HG03521 (cell line): ENCODE measurements at regions not wholly inside any gene's neighbourhood (a gene's known extent, or its start where the extent isn't known, plus 50 kb on each side); places are given as distances from the start of the nearest gene placed in this dataset.

Source experiments
- ATAC-seq: cut with Tn5 transposase; IDR thresholded peaks from one replicate; pipeline ENCODE4 v1.9.1; 2021; ENCODE audit warnings: mild to moderate bottlenecking, moderate library complexity; ENCODE audit not compliant: unreplicated experiment

DNA sequence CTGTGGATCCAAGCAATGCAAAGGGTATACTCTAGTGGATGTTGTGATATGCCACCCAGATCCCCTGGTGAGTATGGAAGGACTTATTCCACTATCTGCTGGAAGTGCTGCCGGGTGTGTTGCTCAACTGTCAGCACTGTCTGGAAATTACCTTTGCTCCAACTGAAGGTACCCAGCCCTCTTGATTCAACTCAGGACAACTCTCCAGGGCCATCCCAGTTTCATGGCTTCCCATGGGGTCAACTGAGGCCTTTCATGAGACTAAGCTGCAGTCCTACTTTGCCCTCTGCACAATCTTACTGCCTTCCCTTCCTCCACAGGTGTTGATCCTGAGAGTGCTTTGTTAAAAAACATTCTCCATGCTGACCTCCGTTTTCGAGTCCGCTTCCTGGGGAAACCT, 99.8 kb downstream of the SPRY1 start:
- no peak for ATAC-seq

DNA sequence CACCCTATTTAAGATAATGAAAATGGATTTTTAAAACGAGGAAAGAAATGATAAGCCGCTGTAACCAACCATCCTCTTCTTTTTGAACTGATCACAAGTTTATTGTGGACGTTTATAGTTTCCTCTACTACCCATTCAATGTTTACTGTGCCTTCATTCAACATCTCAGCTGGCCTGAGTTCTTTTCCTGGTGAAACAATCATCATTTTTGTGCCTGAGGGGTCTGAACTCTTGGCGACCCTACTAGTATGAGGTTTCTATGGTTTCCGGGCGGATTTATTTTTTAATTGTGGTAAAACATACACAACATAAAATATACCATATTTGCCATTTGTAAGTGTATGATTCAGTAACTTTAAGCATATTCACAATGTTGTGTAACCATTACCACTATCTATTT, 100.7 kb downstream of the SPRY1 start:
- ATAC-seq: no peak

DNA sequence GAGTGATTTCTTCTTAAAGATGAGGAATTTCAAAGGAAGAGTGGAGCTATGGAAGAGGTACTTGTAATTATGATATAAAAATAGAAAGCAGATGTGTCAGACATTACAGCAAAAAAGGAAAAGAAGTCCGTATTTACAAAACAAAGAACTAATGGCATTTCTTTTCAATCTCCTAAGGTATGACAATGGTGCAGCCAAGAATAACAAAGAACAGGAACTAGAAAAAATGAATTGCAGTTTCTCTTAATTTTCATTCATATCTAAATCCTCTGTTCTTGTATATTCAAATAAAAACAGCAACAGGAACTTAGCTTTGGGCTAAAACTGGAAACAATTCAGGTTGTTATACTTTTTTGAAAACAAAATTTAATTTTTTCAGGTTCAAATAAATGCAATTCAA, 105.1 kb downstream of the SPRY1 start:
- no peak for ATAC-seq

DNA sequence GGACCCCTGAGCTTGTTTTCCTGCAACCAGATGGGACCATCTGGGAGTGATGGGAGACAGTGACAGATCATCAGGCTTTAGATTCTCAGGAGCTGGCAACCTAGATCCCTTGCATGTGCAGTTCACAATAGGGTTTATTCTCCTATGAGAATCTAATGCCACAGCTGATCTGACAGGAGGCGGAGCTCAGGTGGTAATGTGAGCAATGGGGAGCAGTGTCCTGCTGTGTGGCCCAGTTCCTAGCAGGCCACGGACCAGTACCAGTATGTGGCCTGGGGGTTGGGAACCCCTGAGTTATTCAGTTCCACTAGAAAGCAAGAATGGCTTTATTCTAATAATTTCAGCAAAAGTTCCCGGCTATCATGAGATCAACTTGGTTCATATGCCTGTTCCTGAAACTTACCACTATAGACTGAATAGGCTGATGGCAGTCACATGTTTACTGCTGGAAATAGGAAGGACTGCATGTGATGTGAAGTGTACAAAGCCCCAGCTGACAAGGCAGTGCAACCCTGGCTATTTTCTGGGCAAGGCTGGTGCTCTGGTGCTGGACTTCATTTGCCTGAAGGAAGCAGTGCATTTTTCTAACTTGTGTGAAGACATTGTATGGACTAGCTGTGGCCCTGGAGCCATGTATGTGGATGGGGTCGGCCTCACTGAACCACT, 107.2 kb downstream of the SPRY1 start:
- ATAC-seq: no peak

DNA sequence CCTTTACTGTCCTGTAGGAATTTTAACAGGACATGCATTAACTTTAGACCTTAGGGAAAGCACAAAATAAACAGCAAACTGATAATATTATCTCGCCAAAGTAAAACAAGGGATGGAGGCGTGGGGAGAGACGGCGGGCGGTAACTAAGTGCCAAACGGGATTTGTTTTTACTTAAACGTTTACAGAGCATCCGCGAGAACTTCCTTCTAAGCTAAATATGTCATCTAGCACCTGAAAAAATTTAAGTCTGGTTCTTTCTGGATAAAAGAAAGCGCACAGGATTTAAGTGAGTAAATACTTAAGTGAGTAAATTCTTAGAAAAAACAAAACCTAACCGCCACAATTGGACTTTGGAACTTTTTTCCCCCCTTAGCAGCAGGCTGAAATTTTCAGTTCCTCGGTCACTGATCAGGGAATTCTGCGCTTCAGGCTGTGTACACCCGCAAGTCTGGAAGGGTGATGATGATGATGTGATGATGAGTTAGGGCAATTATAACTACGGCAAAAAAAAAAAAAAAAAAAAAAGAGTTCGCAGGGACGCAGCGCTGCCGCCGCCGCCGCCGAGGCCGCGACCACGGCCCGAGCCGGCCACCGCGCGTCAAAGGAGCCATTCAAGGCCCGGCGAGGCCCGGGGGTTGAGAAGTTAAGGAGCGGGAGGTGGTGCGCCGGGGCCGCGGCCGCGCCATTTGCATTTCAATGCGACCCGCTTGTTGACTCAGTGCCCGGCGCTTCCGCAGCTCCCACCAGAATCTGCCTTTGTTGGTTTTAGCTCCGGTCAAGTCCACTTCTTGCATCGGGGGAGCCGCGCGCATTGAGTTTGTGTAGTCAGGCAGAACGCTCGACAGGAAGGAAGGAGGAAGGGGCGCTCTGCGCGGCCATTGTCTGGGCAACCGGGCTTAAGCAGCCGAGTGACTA, 108.8 kb downstream of the SPRY1 start:
- ATAC-seq: no peak

DNA sequence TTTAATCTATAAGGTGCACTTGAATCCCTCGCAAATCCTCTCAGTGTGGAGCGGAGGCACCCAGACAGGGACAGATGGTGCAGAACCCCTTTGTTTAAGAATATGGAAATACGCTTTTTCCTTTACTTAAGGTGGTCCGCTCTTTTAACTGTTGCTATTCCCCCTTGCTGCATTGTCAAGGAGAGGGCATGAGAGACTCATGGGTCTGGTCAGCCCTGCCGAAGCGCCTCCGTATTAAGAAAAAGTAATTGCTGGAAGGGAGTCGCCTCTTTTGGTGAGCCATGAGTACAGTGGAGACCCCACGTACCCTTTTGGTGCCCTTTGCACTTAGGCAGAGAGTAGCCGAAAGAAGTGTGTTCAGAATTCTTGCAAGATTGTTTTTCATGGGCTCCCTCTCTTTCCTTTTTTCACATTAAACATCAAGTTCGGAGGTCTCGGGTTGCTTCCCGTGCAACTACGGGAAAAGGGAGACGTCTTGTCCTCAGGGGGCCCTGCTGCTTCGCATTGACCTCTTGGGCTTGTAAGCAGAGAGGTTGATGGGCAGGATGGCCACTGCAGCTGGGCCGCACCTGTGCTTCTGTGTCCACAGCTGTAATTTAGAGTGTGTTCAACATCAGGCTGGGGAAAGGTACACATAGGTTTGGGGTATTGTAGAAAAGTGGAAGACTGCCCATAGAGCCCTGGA, 109.6 kb downstream of the SPRY1 start:
- ATAC-seq: no peak

DNA sequence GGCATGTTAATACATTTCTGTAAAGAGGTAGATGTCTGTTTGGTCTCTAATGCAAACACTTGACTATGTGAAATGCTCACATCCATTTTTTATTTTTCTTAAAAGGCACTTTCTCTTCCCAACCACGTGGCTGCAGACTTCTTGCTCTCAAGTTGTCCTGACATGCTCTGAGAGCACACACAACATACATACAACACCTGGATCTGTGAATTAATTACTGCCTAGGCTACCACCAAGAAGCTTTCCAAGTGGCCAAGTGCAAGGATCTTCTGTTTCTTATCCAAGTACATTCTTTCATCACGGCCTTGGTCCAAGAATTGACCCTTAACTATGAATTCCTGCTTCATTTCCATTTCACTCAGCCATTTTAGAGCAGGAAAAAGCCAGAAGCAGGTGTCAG, 110.8 kb downstream of the SPRY1 start:
- ATAC-seq: no peak

DNA sequence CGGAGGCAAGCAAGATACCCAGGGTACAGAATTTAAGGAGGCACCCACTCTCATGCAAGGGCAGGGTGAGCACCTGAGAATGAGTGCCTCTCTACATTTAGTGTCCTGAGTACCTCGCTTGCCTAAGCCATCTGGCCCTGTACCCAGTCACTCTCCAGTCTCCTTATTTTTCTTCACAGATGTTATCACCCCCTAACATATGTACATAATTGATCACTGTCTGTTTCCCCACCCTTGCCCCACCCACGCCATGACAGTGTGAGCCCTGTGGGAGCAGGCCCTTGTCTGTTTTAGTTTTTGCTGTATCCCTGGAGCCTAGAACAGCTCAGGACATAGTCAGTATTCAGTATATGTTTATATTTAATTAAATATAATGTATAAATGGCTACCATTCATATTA, 113.6 kb downstream of the SPRY1 start:
- ATAC-seq: no peak

DNA sequence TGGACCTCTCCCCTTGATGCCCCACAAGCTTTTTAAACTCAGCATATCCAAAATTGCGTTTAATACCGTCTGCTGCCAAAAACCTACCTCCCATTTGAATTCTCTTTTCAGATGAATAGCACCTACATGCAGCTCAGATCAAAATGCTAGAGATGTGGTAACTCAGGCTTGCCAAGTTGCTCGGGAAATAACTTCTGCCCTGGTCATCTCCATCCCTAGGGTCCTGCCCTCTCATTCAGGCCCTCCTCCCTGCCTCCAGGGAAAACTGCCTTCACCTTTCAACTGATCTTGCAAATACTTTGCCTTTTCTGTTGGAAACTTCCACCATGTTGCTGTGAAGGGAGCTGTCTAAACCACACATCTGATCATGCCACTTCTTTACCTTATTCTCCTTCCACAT, 114.1 kb downstream of the SPRY1 start:
- ATAC-seq: no peak

DNA sequence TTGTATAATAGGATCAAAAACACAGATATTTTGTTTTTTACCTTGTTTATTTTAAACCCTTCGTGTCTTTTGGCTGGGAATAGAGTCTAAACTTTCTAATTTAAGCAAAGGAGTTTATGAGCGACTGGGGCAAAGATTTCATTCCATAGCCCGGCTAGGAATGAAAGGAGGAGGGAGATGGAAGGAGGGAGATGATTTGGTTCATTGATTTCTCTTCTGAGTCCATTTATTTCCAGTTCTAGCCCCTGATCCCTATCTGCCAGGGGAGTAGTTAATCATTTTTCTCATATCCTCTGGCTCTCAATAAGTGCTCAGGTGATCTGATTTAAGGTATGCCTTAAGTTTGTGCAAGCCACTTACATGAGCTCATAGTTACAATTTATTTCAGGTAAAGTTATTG, 120.0 kb downstream of the SPRY1 start:
- ATAC-seq: no peak

DNA sequence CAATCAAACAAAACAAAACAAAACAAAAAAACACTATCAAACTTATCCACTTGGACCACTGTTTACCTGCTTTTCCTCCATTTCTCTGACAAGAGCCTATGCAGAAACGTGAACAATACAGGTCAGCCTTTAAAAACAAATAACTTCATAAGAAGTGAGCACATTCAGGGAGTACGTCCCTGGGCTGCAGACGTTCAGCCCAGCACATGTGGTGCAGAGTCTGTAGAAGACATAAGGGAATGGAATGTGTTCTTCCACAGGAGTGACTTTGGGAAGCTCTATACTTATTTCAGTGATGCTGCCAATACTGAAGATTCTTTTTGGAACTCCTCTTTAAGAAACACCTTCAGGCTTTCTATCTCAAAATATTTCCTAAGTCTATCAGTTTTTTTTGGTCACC, 120.6 kb downstream of the SPRY1 start:
- no peak for ATAC-seq

DNA sequence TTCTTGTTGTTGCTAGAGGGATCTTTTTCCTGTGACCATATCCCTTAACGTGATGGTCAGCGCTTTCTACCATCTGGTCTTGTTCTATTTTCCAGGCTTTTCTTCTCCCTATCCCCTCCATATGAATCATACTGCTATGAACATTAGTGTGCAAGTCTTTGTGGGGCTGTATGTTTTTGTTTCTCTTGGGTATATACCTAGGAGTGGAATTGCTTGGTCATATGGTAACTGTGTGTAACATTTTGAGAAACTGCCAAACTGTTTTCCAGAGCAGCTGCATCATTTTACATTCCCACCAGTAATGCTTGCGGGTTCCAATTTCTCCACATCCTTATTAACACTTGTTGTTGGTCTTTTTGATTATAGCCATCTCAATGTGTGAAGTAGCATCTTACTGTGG, 121.4 kb downstream of the SPRY1 start:
- ATAC-seq: no peak

DNA sequence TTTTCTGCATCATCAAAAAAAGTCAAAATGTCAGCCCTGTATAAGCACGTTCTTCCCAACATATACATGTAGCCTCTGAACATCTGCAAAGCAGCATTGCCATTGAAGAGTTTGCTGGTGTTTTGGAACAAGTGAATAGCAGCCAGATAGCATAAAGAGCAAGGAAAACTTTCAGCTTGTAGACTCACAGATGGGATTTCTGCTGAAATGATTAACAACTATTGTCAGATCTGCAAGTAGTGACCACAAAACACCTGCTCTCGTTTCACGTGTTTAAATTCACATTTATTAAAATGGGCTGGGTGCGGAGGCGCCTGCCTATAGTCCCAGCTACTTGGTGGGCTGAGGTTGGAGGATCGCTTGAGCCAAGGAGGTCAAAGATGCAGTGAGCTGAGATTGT, 123.7 kb downstream of the SPRY1 start:
- no peak for ATAC-seq

DNA sequence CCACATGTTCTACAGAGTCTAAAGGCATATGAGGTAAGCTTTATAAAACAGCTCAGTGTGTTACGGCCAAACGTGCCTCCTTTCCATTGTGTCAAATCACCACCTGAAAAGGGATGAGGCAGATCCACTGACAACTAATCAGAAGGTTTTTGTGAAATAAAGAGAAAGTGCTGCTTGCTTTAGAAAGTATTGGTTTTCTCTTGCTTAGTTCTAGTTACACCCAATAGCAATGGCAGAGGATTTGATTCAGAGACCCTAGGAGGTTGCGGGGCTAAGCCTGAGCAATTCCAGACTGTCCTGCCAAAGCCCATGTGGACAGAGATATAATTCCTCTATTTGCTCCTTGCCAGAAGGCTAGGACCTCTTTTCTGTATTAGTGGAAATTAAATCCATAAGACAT, 125.5 kb downstream of the SPRY1 start:
- ATAC-seq: no peak

DNA sequence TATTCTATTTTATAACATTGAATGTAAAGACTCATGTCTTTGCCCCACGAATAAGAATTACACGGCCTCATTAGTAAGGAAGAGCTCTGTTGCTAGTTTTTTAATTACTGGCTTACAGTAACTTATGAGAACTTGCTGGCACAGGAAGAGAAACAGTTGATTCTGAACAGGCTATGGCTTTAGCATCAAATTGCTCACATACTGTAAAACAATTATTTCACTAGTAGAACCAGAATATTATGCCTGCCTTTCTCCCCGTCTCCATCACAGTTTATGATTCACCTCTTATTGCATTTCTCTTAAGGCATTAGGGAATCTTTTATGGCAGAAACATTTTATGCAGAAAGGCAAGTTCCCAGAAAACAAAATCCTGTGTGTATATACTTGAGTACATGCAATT, 126.1 kb downstream of the SPRY1 start:
- no peak for ATAC-seq

DNA sequence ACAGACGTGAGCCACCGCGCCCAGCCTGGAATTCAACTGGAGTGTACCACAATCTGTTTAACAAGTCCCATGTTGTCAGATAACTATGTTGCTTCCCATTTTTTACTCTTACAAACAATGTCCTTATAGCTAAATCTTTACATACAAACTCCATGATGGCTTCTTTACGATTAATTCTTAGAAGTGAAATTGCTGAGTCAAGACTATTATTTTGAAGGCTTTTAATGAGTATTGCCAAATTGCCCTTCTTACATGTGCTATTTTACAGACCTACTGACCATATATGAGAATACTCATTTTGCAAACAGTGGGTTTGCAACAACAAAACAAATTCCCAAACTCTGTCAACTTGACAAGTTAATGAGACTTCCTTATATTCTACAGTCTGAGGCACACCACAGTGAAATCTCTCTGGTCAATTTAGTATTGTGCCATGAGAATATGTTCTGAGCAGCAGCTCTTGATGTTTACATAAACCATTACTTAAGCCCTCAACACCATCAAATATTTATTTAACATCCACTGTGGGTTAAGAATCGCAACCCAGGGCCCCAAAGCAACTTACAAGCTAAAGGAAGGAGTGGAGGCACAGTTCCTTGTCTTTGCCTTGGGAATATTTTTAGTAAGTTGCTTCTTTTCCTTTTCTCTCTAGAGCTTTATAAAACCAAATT, 128.5 kb downstream of the SPRY1 start:
- no peak for ATAC-seq

DNA sequence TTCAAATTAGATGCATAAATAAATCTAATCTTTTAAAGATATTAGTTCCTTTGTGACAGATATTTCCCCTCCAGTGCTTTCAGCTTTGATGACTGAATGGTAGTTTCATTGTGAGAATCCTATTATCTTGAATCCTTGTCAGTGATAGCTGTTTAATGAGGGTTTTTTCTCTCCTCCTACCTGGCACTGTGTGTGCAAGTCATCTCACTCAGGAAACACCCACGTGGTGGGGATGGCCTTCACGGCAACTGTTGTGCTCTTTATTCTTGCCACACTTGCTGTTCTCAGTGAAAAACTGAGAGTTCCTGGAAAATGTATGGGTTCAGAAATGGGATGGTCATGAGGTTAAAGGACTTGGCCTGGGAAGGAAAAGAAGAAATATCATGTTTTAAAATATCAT, 129.9 kb downstream of the SPRY1 start:
- ATAC-seq: no peak

DNA sequence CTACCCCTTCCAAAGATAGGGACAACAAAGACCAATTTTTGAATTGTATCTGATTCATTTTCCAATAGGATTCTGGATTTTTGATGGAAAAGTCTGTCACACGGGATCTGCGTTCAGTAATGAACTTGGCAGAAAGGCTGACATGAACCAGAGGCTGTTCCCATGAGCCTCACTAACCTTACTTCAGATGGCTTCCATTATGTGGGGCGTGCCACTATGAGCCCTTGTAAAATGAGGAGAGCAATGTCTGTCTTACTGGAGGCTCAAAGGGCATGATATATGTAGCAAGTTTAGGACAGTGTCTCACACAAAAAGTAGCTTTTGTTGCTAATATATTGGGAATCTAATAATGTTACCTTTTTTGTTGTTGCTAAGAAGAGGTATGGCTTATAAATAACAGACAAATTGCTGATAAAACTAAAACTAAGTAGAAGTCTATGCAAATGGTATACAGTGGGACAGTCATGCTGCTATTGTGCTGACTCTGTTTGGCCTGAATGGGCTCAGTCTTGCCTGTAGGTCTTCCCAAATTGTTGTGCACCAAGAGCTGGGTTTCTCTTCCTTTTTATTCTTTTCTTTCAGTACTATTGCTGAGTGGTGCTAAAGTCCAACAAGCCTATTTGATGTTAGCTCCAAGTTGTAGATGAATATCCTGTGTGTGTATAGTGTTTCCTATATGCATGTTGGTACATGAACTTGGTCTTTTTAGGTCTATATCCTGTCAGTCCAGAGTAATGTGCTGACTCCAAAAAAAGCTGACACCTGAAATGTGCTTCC, 132.1 kb downstream of the SPRY1 start:
- ATAC-seq: no peak

DNA sequence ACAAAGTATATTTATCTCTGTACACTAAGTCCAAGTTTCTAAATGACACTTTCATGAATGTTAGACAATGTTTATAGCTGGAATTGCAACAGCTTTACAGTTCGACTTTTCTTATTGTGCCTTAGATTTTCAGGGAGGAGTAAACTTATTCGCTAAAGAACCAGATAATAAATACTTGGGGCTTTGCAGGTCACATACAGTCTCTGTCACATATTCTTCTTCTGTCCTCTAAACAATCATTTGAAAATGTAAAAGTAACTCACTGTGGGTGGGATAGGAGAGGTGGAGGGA, 132.6 kb downstream of the SPRY1 start:
- no peak for ATAC-seq

DNA sequence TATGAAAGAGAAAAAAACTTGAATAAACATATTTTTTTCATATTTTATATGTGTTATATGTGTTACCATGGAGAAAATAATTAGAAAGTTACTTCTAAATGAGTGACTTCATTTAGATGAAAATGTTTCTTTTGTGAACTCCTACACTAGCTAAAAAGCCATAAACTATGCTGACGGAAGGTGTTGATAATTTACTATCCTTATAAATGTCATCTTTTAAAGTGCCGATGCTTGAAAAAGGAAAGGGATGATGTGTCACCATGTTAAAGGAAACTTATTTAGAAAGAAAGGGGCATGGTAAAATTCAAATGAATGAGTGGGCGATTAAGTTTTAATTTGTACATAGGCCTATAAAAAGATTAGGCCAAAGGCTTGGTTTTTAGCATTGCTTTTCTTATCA, 133.8 kb downstream of the SPRY1 start:
- no peak for ATAC-seq
